HL-60 (cell line): ENCODE measurements at regions not wholly inside any gene's neighbourhood (a gene's known extent, or its start where the extent isn't known, plus 50 kb on each side); places are given as distances from the start of the nearest gene placed in this dataset.

Source experiments
- DNase-seq, 2 experiments: peaks; one replicate each; pipeline ENCODE4 v3.0.0-alpha.2; 2010 to 2020; ENCODE audit warnings: low read depth in 1 of 2, low spot score in 1 of 2
- H3K27ac ChIP-seq: fragments of 250-450 bp; sonication (Bioruptor Pico); replicated peaks from 2 replicates; pipeline ENCODE4 v1.5.1; 2020; ENCODE audit warnings: mild to moderate bottlenecking, moderate library complexity
- H3K27me3 ChIP-seq: fragments of 250-450 bp; sonication (Bioruptor Pico); 2 replicates; pipeline ENCODE4 v1.5.1; 2021; ENCODE audit warnings: mild to moderate bottlenecking, moderate library complexity; ENCODE audit not compliant: insufficient read depth, poor library complexity, severe bottlenecking
- H3K4me3 ChIP-seq: replicated peaks from 2 replicates; pipeline ENCODE4 v1.5.1; 2011; ENCODE audit warnings: mild to moderate bottlenecking, control low read depth, low read length; ENCODE audit not compliant: insufficient read depth
- GABPA ChIP-seq: IDR thresholded peaks from 2 replicates; pipeline ENCODE4 v1.6.1; 2012; ENCODE audit warnings: low read depth
- POLR2AphosphoS5 ChIP-seq: IDR thresholded peaks from 2 replicates; pipeline ENCODE4 v1.6.1; 2012; ENCODE audit warnings: low read depth
- SPI1 ChIP-seq: IDR thresholded peaks from 2 replicates; pipeline ENCODE4 v1.6.1; 2012; ENCODE audit warnings: low read depth, mild to moderate bottlenecking, borderline replicate concordance
- TF ChIP-seq, protein P1 (sequence below): IDR thresholded peaks from one replicate; pipeline ENCODE4 v1.5.1; 2011; ENCODE audit warnings: low read length, control low read depth, inconsistent platforms; ENCODE audit not compliant: insufficient read depth
- TF ChIP-seq, protein P2 (sequence below): IDR thresholded peaks from 2 replicates; pipeline ENCODE4 v1.6.1; 2012; ENCODE audit warnings: low read depth; ENCODE audit not compliant: insufficient replicate concordance

DNA sequence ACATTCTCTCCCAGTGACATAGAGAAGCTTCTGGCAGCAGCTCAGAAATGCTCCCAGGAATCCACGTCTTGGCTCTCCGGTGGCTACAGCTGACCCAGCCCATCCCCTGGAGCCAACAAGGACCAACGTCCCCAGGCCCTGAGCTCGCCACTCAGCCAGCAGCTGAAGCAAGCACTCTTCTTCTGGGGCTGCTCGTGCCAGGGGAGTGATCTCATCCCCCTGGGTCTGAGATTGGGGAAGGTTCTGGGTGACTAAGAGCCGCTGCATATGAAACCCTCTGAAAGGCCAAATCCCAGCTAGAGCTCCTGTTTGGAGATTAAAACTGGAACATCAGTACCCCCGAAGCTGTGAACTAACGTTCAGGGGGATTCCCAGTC is 487.9 kb downstream of the NPHP4 start:
- DNase-seq: no peak
- H3K27ac ChIP-seq: no peak overlapping the region
- peaks cover 2% of the 10 kb centered on the region for H3K27me3 ChIP-seq
- H3K4me3 ChIP-seq: no peak overlapping the region
- TF ChIP-seq SPI1 (no peak), GABPA (no peak), POLR2AphosphoS5 (no peak)
- TF ChIP-seq, protein P1, sequence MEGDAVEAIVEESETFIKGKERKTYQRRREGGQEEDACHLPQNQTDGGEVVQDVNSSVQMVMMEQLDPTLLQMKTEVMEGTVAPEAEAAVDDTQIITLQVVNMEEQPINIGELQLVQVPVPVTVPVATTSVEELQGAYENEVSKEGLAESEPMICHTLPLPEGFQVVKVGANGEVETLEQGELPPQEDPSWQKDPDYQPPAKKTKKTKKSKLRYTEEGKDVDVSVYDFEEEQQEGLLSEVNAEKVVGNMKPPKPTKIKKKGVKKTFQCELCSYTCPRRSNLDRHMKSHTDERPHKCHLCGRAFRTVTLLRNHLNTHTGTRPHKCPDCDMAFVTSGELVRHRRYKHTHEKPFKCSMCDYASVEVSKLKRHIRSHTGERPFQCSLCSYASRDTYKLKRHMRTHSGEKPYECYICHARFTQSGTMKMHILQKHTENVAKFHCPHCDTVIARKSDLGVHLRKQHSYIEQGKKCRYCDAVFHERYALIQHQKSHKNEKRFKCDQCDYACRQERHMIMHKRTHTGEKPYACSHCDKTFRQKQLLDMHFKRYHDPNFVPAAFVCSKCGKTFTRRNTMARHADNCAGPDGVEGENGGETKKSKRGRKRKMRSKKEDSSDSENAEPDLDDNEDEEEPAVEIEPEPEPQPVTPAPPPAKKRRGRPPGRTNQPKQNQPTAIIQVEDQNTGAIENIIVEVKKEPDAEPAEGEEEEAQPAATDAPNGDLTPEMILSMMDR: no peak
- TF ChIP-seq, protein P2, sequence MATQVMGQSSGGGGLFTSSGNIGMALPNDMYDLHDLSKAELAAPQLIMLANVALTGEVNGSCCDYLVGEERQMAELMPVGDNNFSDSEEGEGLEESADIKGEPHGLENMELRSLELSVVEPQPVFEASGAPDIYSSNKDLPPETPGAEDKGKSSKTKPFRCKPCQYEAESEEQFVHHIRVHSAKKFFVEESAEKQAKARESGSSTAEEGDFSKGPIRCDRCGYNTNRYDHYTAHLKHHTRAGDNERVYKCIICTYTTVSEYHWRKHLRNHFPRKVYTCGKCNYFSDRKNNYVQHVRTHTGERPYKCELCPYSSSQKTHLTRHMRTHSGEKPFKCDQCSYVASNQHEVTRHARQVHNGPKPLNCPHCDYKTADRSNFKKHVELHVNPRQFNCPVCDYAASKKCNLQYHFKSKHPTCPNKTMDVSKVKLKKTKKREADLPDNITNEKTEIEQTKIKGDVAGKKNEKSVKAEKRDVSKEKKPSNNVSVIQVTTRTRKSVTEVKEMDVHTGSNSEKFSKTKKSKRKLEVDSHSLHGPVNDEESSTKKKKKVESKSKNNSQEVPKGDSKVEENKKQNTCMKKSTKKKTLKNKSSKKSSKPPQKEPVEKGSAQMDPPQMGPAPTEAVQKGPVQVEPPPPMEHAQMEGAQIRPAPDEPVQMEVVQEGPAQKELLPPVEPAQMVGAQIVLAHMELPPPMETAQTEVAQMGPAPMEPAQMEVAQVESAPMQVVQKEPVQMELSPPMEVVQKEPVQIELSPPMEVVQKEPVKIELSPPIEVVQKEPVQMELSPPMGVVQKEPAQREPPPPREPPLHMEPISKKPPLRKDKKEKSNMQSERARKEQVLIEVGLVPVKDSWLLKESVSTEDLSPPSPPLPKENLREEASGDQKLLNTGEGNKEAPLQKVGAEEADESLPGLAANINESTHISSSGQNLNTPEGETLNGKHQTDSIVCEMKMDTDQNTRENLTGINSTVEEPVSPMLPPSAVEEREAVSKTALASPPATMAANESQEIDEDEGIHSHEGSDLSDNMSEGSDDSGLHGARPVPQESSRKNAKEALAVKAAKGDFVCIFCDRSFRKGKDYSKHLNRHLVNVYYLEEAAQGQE: no peak

DNA sequence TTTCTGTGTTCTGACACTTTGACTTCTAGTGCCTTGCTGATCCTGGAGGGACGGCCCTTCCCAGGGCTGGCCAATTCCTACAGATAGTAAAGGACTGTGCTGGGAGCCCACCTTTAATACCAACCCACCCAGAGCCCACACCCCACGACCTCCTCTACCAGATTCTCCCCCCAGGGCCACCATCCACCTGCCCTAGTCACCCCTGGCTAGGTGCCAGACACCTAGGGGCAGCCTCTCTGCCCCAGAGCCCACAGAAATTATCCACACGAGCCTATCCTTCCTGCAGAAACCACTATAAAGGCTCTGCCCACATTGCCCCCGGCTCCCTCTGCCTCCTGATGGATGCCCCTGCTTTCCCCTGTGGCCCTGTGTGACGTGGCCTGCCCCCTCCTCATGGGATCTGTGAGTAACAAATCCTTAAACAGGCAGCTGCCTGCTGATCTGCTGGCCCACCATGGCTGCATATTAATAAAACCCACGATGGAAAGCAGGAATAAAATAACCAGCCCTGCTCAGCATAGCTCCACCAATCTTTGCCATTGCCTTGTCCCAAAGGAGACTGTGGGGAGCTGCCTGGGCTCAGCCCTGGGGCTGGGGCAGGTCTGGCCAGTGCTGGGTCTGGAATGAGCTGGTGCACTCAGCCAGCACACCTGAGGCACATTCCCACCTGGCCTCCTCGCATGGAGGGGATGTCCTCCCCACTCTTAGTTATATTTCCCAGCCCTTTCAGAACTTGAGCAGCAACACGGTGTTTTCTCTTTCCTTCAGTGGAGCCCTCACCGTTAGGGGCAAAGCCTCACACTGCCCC is 488.5 kb downstream of the NPHP4 start:
- H3K4me3 ChIP-seq: no peak overlapping the region
- no peak overlapping the region for H3K27ac ChIP-seq
- TF ChIP-seq, protein P2: no peak
- TF ChIP-seq POLR2AphosphoS5 (no peak), SPI1 (no peak), GABPA (no peak)
- TF ChIP-seq, protein P1: no peak
- no peak for DNase-seq
- H3K27me3 ChIP-seq: peaks cover 2% of the 10 kb centered on the region

DNA sequence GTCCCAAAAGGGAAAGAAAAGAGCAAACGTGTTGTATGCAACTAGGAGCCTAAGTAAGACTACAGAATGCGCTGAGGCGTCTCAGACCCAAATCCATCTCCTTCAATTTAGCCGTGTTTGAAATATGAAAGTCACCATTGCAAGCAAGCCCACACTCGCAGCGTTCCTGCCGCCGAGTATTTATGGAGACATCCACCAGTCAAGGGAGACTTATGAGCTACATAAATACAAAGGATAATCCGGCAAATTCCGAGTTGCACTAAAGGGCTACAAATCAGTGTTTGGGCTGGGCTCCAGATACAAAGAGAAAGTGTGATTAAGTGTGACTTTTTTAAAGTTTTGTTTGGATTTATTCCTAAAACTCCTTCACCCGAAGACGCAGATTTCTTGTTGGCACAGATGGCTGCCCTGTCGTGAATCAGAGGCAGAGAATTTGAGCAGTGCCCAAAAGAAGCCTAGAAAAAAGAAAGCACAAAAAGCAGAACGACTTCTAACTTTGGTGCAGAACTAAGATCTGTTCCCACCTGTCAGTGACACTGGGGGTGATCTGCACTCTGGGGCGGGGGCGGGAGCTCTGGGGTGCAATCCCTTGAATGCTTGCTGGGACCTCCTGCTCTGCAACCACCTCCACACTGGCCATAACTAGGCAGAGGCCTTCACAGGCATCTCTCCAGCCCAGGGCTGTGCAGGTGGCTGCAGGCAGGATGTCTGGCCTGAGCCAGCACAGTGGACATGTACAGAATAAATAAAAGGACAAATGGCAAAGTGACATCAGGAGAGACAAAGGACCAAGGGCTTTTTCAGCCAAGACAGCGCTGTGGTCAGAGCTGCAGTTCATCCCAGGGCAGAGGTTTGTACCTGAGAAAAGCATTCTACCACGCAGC is 489.7 kb downstream of the NPHP4 start:
- DNase-seq: no peak
- H3K27ac ChIP-seq: no peak overlapping the region
- TF ChIP-seq SPI1 (no peak), GABPA (no peak), POLR2AphosphoS5 (no peak)
- TF ChIP-seq, protein P1: no peak
- TF ChIP-seq, protein P2: no peak
- no peak overlapping the region for H3K4me3 ChIP-seq
- H3K27me3 ChIP-seq: peaks cover 2% of the 10 kb centered on the region
